ENCODE measurements at regions not wholly inside any gene's neighbourhood (a gene's known extent, or its start where the extent isn't known, plus 50 kb on each side); places are given as distances from the start of the nearest gene placed in this dataset.

DNA sequence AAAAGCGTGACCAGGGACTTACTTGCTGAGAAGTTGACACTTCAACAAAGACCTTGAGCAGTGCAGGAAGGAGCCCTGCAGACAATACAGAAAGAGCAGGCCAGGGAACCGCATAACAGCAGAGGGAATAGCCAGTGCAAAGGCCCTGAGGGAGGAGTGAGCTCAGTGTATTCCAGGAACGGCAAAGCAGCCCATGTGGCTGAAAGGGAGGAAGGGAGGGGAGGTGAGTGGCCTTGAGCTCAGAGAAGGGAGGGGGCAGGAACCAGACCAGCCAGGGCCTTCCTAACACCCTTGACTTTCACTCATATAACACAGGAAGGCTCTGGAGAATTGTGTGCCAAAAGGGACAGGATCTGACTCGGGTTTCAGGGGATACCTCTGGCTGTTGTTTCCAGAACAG lies 112.2 kb downstream of the BCOR start:
- TF ChIP-seq, protein P1, sequence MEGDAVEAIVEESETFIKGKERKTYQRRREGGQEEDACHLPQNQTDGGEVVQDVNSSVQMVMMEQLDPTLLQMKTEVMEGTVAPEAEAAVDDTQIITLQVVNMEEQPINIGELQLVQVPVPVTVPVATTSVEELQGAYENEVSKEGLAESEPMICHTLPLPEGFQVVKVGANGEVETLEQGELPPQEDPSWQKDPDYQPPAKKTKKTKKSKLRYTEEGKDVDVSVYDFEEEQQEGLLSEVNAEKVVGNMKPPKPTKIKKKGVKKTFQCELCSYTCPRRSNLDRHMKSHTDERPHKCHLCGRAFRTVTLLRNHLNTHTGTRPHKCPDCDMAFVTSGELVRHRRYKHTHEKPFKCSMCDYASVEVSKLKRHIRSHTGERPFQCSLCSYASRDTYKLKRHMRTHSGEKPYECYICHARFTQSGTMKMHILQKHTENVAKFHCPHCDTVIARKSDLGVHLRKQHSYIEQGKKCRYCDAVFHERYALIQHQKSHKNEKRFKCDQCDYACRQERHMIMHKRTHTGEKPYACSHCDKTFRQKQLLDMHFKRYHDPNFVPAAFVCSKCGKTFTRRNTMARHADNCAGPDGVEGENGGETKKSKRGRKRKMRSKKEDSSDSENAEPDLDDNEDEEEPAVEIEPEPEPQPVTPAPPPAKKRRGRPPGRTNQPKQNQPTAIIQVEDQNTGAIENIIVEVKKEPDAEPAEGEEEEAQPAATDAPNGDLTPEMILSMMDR (IDR thresholded peaks at IDR 0.05; ENCODE audit: insufficient read depth, low read depth, low read length): no peak
- H3K4me3 ChIP-seq (ENCODE audit: low read depth, low read length): no peak overlapping the region
- DNase-seq (ENCODE audit: low read depth): no peak
- H3K27me3 ChIP-seq (ENCODE audit: control insufficient read depth, insufficient read depth, low read length): no peaks in the 10 kb centered on the region
- H3K36me3 ChIP-seq (ENCODE audit: control insufficient read depth, insufficient read depth, low read length): no peaks in the 10 kb centered on the region
- POLR2A ChIA-PET: no interaction called here
- CTCF ChIA-PET: interaction anchor here (0.6 kb wide), 1 partner anchor 548 kb away, joined by 4 read pairs; no protein-coding TSS in a partner anchor

DNA sequence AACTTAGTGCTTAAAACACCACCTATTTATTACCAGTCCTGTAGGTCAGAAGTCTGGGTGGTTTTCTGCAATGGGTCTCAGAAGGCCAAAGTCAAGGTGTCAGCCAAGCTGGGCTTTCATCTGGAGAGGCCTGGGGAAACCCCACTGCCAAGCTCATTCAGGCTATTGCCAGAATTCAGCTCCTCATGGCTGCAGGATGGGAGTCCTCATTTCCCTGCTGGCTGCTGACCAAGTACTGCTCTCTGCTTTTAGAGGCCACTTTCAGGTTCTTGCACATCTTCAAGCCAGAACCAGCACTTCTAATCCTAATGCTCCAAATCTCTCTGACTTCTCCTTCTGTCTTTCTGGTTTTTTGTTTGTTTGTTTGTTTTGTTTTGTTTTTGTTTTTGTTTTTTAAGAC lies 109.3 kb downstream of the BCOR start:
- CTCF ChIA-PET: no interaction called here
- Histone ChIP-seq H3K27me3 (ENCODE audit: control insufficient read depth, insufficient read depth, low read length) (no peaks in the 10 kb centered on the region), H3K36me3 (ENCODE audit: control insufficient read depth, insufficient read depth, low read length) (no peaks in the 10 kb centered on the region), H3K4me3 (ENCODE audit: low read depth, low read length) (no peak overlapping the region)
- TF ChIP-seq, protein P1 (IDR thresholded peaks at IDR 0.05; ENCODE audit: insufficient read depth, low read depth, low read length): no peak
- POLR2A ChIA-PET: no interaction called here
- DNase-seq (ENCODE audit: low read depth): no peak

DNA sequence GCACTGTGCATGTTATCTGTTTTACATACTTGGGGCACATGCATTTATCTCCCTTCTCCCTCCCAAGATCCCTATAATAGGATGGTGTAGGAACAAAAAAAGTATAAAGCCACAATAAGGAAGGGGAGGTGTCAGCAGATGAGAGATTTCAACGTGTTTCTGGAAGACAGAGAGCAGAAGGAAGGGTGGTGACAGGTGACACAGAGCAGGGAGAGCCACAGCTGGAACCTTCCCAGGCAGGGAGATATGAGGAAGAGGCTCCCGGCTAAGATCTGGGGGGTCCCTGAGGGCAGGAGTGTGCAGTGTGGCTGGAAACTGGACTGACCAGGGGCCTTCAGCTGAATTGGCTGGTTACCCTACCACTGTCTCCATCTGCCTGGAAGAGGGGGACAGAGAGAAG lies 107.4 kb downstream of the BCOR start:
- ChIA-PET POLR2A (no interaction called here), CTCF (no interaction called here)
- Histone ChIP-seq H3K27me3 (ENCODE audit: control insufficient read depth, insufficient read depth, low read length) (no peaks in the 10 kb centered on the region), H3K36me3 (ENCODE audit: control insufficient read depth, insufficient read depth, low read length) (no peaks in the 10 kb centered on the region), H3K4me3 (ENCODE audit: low read depth, low read length) (no peak overlapping the region)
- TF ChIP-seq, protein P1 (IDR thresholded peaks at IDR 0.05; ENCODE audit: insufficient read depth, low read depth, low read length): no peak
- DNase-seq (ENCODE audit: low read depth): no peak

DNA sequence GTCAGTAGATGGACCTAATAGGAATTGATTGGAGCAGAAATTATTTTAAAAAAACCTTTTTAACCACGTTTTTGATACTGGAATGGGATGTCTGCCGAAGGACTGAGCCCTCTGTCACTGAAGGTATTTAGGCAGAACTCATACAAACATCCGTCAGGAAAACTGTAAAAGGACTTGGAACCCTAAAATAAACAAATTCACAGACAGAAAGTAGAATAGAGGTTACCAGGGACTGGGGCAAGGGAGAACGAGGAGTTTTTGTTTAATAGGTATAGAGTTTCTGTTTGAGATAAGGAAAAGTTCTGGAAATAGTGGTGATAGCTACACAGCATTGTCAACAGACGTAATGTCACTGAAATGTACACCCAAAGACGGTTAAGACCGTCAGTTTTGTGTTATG lies 105.5 kb downstream of the BCOR start:
- ChIA-PET POLR2A (no interaction called here), CTCF (no interaction called here)
- no peak overlapping the region for H3K4me3 ChIP-seq (ENCODE audit: low read depth, low read length)
- DNase-seq (ENCODE audit: low read depth): no peak
- H3K27me3 ChIP-seq (ENCODE audit: control insufficient read depth, insufficient read depth, low read length): no peaks in the 10 kb centered on the region
- TF ChIP-seq, protein P1 (IDR thresholded peaks at IDR 0.05; ENCODE audit: insufficient read depth, low read depth, low read length): no peak
- H3K36me3 ChIP-seq (ENCODE audit: control insufficient read depth, insufficient read depth, low read length): no peaks in the 10 kb centered on the region

DNA sequence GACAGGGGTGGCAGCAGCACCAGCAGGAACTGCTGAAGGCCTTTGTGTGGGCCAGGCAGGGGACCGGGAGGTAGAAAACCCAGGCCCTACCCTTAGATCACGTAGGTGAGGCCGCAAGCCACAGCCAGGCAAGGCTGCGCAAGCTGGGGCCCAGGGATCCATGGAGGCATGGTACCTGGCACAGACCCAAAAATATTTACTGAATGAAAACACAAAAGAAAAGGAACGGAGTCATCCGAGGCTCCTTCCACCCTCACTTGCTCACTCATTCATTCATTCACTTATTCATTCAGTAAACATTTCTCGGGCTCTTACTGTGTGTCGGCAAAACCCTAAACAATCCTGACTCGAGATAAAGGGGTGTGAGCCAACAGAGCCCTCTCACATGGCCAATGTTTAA lies 102.3 kb downstream of the BCOR start:
- H3K36me3 ChIP-seq (ENCODE audit: control insufficient read depth, insufficient read depth, low read length): no peaks in the 10 kb centered on the region
- no peak overlapping the region for H3K4me3 ChIP-seq (ENCODE audit: low read depth, low read length)
- H3K27me3 ChIP-seq (ENCODE audit: control insufficient read depth, insufficient read depth, low read length): no peaks in the 10 kb centered on the region
- TF ChIP-seq, protein P1 (IDR thresholded peaks at IDR 0.05; ENCODE audit: insufficient read depth, low read depth, low read length): no peak
- POLR2A ChIA-PET: no interaction called here
- CTCF ChIA-PET: no interaction called here
- DNase-seq (ENCODE audit: low read depth): no peak

Data from BJ (cell line).